Activated naive CD4-positive, alpha-beta T cell treated with anti-CD3 and anti-CD28 coated beads for 36 hours (primary cell): ENCODE measurements at regions not wholly inside any gene's neighbourhood (a gene's known extent, or its start where the extent isn't known, plus 50 kb on each side); places are given as distances from the start of the nearest gene placed in this dataset.

Experiments
- CTCF ChIA-PET: fragments of 350-600 bp; sonication (Branson Sonifier 250); formaldehyde crosslinking; loops from one replicate; lab custom pipeline; 2021; ENCODE audit warnings: antibody characterized with exemption; lab: Charles Lee
- DNase-seq: peaks from one replicate; pipeline ENCODE4 v3.0.0-alpha.2; 2020
- H3K27ac Mint-ChIP-seq: one replicate; pipeline ENCODE4 v1.8.0; 2021; ENCODE audit warnings: mild to moderate bottlenecking, mixed read lengths
- H3K27me3 Mint-ChIP-seq: one replicate; pipeline ENCODE4 v1.8.0; 2021; ENCODE audit warnings: low read depth, mixed read lengths
- H3K36me3 Mint-ChIP-seq: one replicate; pipeline ENCODE4 v1.8.0; 2021; ENCODE audit warnings: low read depth, mixed read lengths
- H3K4me1 Mint-ChIP-seq: one replicate; pipeline ENCODE4 v1.8.0; 2021; ENCODE audit warnings: low read depth, mixed read lengths
- H3K4me3 Mint-ChIP-seq: one replicate; pipeline ENCODE4 v1.8.0; 2021; ENCODE audit warnings: mild to moderate bottlenecking, moderate library complexity, mixed read lengths
- H3K9me3 Mint-ChIP-seq: one replicate; pipeline ENCODE4 v1.8.0; 2021; ENCODE audit warnings: mixed read lengths
- intact Hi-C: fragments of 100-400 bp; cut with micrococcal nuclease; formaldehyde crosslinking; loops from one replicate; pipeline ENCODE4 v1.15.1; 2023

- no peaks in the 10 kb centered on the region for H3K36me3 Mint-ChIP-seq
- DNase-seq: no peak
- peaks cover 11% of the 10 kb centered on the region for H3K27me3 Mint-ChIP-seq
- no peaks in the 10 kb centered on the region for H3K9me3 Mint-ChIP-seq
- CTCF ChIA-PET: no interaction called here
- intact Hi-C loops: no loop called here
- no peaks in the 10 kb centered on the region for H3K4me1 Mint-ChIP-seq
- no peak overlapping the region for H3K27ac Mint-ChIP-seq
- H3K4me3 Mint-ChIP-seq: no peak overlapping the region
These were observed 49.9 kb upstream of the ABI3BP start for GRCh38 chr3:101042996-101043686.
